WTC11 (cell line): ENCODE measurements at regions not wholly inside any gene's neighbourhood (a gene's known extent, or its start where the extent isn't known, plus 50 kb on each side); places are given as distances from the start of the nearest gene placed in this dataset.

Source experiments
- ATF3 ChIP-seq: sonication (generic); formaldehyde crosslinking; conservative IDR thresholded peaks from 2 replicates; pipeline ENCODE4 v1.8.1; 2022; ENCODE audit warnings: mild to moderate bottlenecking, missing genetic modification reagents
- CTCF ChIP-seq: fragments of 200-600 bp; IDR thresholded peaks from 2 replicates; pipeline ENCODE4 v1.8.0; 2022; ENCODE audit warnings: antibody characterized with exemption
- ELF4 ChIP-seq: sonication (generic); formaldehyde crosslinking; IDR thresholded peaks from 2 replicates; pipeline ENCODE4 v1.8.1; 2022; ENCODE audit warnings: low read depth, mild to moderate bottlenecking, moderate library complexity, missing genetic modification reagents
- GABPB1 ChIP-seq: sonication (generic); formaldehyde crosslinking; IDR thresholded peaks from 2 replicates; pipeline ENCODE4 v1.8.1; 2023; ENCODE audit warnings: mild to moderate bottlenecking, missing genetic modification reagents
- JUN ChIP-seq: sonication (generic); formaldehyde crosslinking; IDR thresholded peaks from 2 replicates; pipeline ENCODE4 v1.8.0; 2023; ENCODE audit warnings: mild to moderate bottlenecking, missing genetic modification reagents
- NR2C2 ChIP-seq: sonication (generic); formaldehyde crosslinking; IDR thresholded peaks from 2 replicates; pipeline ENCODE4 v1.8.0; 2022; ENCODE audit warnings: mild to moderate bottlenecking, missing genetic modification reagents
- USF2 ChIP-seq: sonication (generic); formaldehyde crosslinking; IDR thresholded peaks from 2 replicates; pipeline ENCODE4 v1.8.1; 2023; ENCODE audit warnings: mild to moderate bottlenecking, missing genetic modification reagents, moderate library complexity
- ZNF138 ChIP-seq: sonication (generic); formaldehyde crosslinking; conservative IDR thresholded peaks from 2 replicates; pipeline ENCODE4 v1.8.1; 2022; ENCODE audit warnings: mild to moderate bottlenecking, moderate library complexity, missing genetic modification reagents
- ZNF263 ChIP-seq: sonication (generic); formaldehyde crosslinking; IDR thresholded peaks from 2 replicates; pipeline ENCODE4 v1.8.1; 2022; ENCODE audit warnings: low read depth, mild to moderate bottlenecking, moderate library complexity, missing genetic modification reagents
- ZNF425 ChIP-seq: fragments of 250-450 bp; sonication (Bioruptor Pico); conservative IDR thresholded peaks from 2 replicates; pipeline ENCODE4 v1.9.0; 2021; ENCODE audit warnings: mild to moderate bottlenecking

GRCh38 chrX:13955975-13956374 lies 73.7 kb downstream of the GEMIN8 start:
- TF ChIP-seq CTCF (no peak), ZNF138 (CRISPR knock-in tag) (no peak), ZNF425 (no peak), ELF4 (CRISPR knock-in tag) (no peak), ATF3 (CRISPR knock-in tag) (no peak), GABPB1 (CRISPR knock-in tag) (no peak), USF2 (CRISPR knock-in tag) (no peak), NR2C2 (CRISPR knock-in tag) (no peak), JUN (CRISPR knock-in tag) (no peak), ZNF263 (CRISPR knock-in tag) (no peak)
